ENCODE measurements at regions not wholly inside any gene's neighbourhood (a gene's known extent, or its start where the extent isn't known, plus 50 kb on each side); places are given as distances from the start of the nearest gene placed in this dataset.
"Not testable (repeated sequence)": the region's sequence is repeated elsewhere in the genome, so short reads cannot be mapped to it uniquely, and the experiment has no call there.

- H3K4me1 ChIP-seq, result no peaks in the 10 kb centered on the region
- no peaks in the 10 kb centered on the region for H3K9me3 ChIP-seq
- DNase-seq, result no peak
- H3K27me3 ChIP-seq, result no peaks in the 10 kb centered on the region
- H3K4me3 ChIP-seq, result no peak overlapping the region
- intact Hi-C loops (cut with DNase I), result no loop called here
- 88% methylated on average over 1 of the region's 3 CpGs for WGBS (ENCODE audit: insufficient coverage, low coverage, low lambda C conversion rate, missing lambda C conversion rate)
- TF ChIP-seq CTCF (IDR thresholded peaks at IDR 0.05), result no peak
- TF ChIP-seq POLR2A (IDR thresholded peaks at IDR 0.05), result no peak
- H3K27ac ChIP-seq, result no peak overlapping the region
- no peak for ATAC-seq
- H3K36me3 ChIP-seq, result no peaks in the 10 kb centered on the region
These were observed 343.1 kb upstream of the FRG2C start for GRCh38 chr3:75321060-75321459.

- H3K27ac ChIP-seq; DNase-seq; ATAC-seq; H3K4me3 ChIP-seq; H3K9me3 ChIP-seq; H3K4me1 ChIP-seq; H3K27me3 ChIP-seq; H3K36me3 ChIP-seq; intact Hi-C loops (cut with DNase I): not testable (repeated sequence)
- WGBS (ENCODE audit: insufficient coverage, low coverage, low lambda C conversion rate, missing lambda C conversion rate), result 28% methylated on average over 2 of the region's 2 CpGs
These were observed 340.2 kb upstream of the FRG2C start for GRCh38 chr3:75323936-75324335.

GRCh38 chr3:75325716-75326115 is 338.4 kb upstream of the FRG2C start:
- intact Hi-C loops (cut with DNase I), result no loop called here

GRCh38 chr3:75327453-75327852 is 336.7 kb upstream of the FRG2C start:
- no peaks in the 10 kb centered on the region for H3K9me3 ChIP-seq
- ATAC-seq (peak in 3 of 4 donors; percentile 29 to 82 (median 66)), DNase-seq (peak in 2 of 3 donors; percentile 38 to 56)
- no peak overlapping the region for H3K4me3 ChIP-seq
- H3K4me1 ChIP-seq, result no peaks in the 10 kb centered on the region
- intact Hi-C loops (cut with DNase I), result no loop called here
- H3K27me3 ChIP-seq, result no peaks in the 10 kb centered on the region
- H3K27ac ChIP-seq, result no peak overlapping the region
- TF ChIP-seq CTCF (IDR thresholded peaks at IDR 0.05), result no peak
- no peak for TF ChIP-seq POLR2A (IDR thresholded peaks at IDR 0.05)
- no peaks in the 10 kb centered on the region for H3K36me3 ChIP-seq
- WGBS (ENCODE audit: insufficient coverage, low coverage, low lambda C conversion rate, missing lambda C conversion rate), result 50% methylated on average over 3 of the region's 9 CpGs

More at GRCh38 chr3:75325716-75326115, 338.4 kb upstream of the FRG2C start:
- Histone ChIP-seq H3K9me3 (no peaks in the 10 kb centered on the region), H3K27ac (no peak overlapping the region), H3K4me3 (no peak overlapping the region), H3K4me1 (no peaks in the 10 kb centered on the region), H3K36me3 (no peaks in the 10 kb centered on the region), H3K27me3 (no peaks in the 10 kb centered on the region)
- WGBS (ENCODE audit: insufficient coverage, low coverage, low lambda C conversion rate, missing lambda C conversion rate), result no CpG with 5 or more reads among the region's 2 CpGs
- DNase-seq (no peak), ATAC-seq (no peak)
- TF ChIP-seq CTCF (IDR thresholded peaks at IDR 0.05), result no peak
- TF ChIP-seq POLR2A (IDR thresholded peaks at IDR 0.05), result no peak

- no peak overlapping the region for H3K27ac ChIP-seq
- H3K4me3 ChIP-seq, result no peak overlapping the region
- no peaks in the 10 kb centered on the region for H3K4me1 ChIP-seq
- TF ChIP-seq POLR2A (IDR thresholded peaks at IDR 0.05) (no peak), CTCF (IDR thresholded peaks at IDR 0.05) (no peak)
- no peak for DNase-seq
- no peaks in the 10 kb centered on the region for H3K36me3 ChIP-seq
- no peaks in the 10 kb centered on the region for H3K27me3 ChIP-seq
- no peaks in the 10 kb centered on the region for H3K9me3 ChIP-seq
- WGBS (ENCODE audit: insufficient coverage, low coverage, low lambda C conversion rate, missing lambda C conversion rate), result 42% methylated on average over 4 of the region's 4 CpGs
- intact Hi-C loops (cut with DNase I), result no loop called here
- ATAC-seq, result no peak
These were observed 334.5 kb upstream of the FRG2C start for GRCh38 chr3:75329476-75330097.

- H3K4me1 ChIP-seq; H3K9me3 ChIP-seq; DNase-seq; H3K27ac ChIP-seq; H3K4me3 ChIP-seq; intact Hi-C loops (cut with DNase I); H3K27me3 ChIP-seq; ATAC-seq; H3K36me3 ChIP-seq: not testable (repeated sequence)
These were observed 333.7 kb upstream of the FRG2C start for GRCh38 chr3:75330446-75330845.

GRCh38 chr3:75332090-75332489 is 332.0 kb upstream of the FRG2C start:
- H3K36me3 ChIP-seq; H3K4me1 ChIP-seq; ATAC-seq; H3K9me3 ChIP-seq; H3K27me3 ChIP-seq; intact Hi-C loops (cut with DNase I); DNase-seq; H3K27ac ChIP-seq; H3K4me3 ChIP-seq: not testable (repeated sequence)
- WGBS (ENCODE audit: insufficient coverage, low coverage, low lambda C conversion rate, missing lambda C conversion rate), result no CpG with 5 or more reads among the region's 1 CpG

All from right lobe of liver (tissue), 6 donors.